PFSK-1 (cell line): ENCODE measurements at regions not wholly inside any gene's neighbourhood (a gene's known extent, or its start where the extent isn't known, plus 50 kb on each side); places are given as distances from the start of the nearest gene placed in this dataset.

ENCODE experiments used
- POLR2AphosphoS5 ChIP-seq: IDR thresholded peaks from 2 replicates; pipeline ENCODE4 v1.6.1; 2012; ENCODE audit warnings: low read depth, mild to moderate bottlenecking, control low read depth, low read length, moderate library complexity
- SIN3A ChIP-seq: IDR thresholded peaks from 2 replicates; pipeline ENCODE4 v1.6.1; 2012; ENCODE audit warnings: mild to moderate bottlenecking, low read length, moderate library complexity, borderline replicate concordance; ENCODE audit not compliant: insufficient read depth
- TF ChIP-seq, protein P1 (sequence below), 2 experiments: IDR thresholded peaks; 2 replicates each; pipeline versions ENCODE4 v1.6.1 to v1.8.0; 2011 to 2012; ENCODE audit warnings: low read depth in 2 of 2, low read length in 2 of 2, control low read depth in 1 of 2, inconsistent platforms in 1 of 2, mild to moderate bottlenecking in 1 of 2, moderate library complexity in 1 of 2; ENCODE audit not compliant: insufficient read depth in 1 of 2

DNA sequence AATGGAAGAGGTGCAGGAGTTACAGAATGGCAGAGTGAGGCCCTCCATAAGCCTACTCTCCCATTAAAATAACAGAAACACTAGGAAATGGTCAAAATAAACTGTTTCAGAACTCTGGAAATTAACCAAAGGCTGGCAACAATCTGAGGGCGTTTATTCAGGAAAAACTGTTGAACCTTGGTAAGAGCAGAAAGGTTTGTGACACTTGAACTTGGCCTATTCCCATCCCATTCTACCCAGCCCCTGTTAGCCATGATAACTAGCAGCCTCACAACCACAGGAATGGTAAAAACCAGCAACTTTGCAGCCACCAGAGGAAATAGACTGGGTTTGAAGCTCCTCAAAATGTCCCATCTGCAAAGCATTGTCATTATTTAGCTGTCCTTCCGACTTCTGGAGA, 256.8 kb downstream of the RHOU start:
- TF ChIP-seq SIN3A (no peak), POLR2AphosphoS5 (no peak)
- TF ChIP-seq, protein P1, sequence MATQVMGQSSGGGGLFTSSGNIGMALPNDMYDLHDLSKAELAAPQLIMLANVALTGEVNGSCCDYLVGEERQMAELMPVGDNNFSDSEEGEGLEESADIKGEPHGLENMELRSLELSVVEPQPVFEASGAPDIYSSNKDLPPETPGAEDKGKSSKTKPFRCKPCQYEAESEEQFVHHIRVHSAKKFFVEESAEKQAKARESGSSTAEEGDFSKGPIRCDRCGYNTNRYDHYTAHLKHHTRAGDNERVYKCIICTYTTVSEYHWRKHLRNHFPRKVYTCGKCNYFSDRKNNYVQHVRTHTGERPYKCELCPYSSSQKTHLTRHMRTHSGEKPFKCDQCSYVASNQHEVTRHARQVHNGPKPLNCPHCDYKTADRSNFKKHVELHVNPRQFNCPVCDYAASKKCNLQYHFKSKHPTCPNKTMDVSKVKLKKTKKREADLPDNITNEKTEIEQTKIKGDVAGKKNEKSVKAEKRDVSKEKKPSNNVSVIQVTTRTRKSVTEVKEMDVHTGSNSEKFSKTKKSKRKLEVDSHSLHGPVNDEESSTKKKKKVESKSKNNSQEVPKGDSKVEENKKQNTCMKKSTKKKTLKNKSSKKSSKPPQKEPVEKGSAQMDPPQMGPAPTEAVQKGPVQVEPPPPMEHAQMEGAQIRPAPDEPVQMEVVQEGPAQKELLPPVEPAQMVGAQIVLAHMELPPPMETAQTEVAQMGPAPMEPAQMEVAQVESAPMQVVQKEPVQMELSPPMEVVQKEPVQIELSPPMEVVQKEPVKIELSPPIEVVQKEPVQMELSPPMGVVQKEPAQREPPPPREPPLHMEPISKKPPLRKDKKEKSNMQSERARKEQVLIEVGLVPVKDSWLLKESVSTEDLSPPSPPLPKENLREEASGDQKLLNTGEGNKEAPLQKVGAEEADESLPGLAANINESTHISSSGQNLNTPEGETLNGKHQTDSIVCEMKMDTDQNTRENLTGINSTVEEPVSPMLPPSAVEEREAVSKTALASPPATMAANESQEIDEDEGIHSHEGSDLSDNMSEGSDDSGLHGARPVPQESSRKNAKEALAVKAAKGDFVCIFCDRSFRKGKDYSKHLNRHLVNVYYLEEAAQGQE (IDR thresholded peaks at IDR 0.05; ENCODE audit: insufficient read depth in 1 of 2, low read depth in 2 of 2, low read length in 2 of 2) = no peak
